SIG-M5 treated with dmso at 0.1 percent for 504 hours (cell line): ENCODE measurements at regions not wholly inside any gene's neighbourhood (a gene's known extent, or its start where the extent isn't known, plus 50 kb on each side); places are given as distances from the start of the nearest gene placed in this dataset.
"Not testable (repeated sequence)": the region's sequence is repeated elsewhere in the genome, so short reads cannot be mapped to it uniquely, and the experiment has no call there.

Source experiments
- DNase-seq: peaks from one replicate; lab custom pipeline; 2025; ENCODE audit not compliant: unreplicated experiment; lab: John Stamatoyannopoulos, UW

- DNase-seq = no peak
Observed at GRCh38 chr12:83769151-83769550, 1082.4 kb downstream of the TMTC2 start.

DNA sequence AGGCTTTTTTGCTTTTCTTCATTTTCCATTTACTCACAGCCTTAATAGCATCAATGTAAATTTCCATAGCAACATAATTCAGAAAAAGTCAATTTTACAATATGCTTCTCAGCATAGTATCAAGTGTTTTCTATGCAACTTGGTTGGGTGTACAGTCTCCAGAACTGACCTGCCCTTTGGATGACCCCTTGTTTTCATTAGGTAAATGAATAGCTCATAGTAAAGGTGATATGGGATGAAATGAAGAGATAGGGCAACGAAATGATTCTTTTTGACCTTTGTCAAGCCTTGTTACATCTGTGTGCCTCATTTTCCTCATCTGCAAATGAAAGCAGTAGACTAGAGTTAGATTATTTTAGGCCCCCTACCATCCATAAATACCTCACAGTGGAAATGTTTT lies 1081.0 kb downstream of the TMTC2 start:
- DNase-seq = no peak

DNA sequence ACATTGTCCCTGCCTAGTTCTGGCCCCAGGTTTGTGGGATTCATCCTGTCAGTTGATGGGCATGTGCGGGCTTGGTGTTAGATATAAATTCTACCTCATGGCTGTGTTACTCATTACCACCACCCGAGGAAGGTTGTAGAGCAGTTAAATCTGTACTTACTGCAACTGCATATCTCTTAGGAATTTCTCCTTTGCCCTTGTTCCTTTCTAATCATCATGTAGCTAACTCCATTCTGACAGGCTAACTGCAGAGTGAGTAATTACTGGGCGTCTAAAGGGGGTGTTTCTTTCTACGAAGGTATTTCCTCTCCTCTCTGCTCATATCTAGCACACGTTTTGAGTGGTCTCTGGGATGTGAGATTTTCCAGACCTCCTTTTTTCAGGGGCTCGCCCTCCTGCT lies 1076.7 kb downstream of the TMTC2 start:
- no peak for DNase-seq

DNA sequence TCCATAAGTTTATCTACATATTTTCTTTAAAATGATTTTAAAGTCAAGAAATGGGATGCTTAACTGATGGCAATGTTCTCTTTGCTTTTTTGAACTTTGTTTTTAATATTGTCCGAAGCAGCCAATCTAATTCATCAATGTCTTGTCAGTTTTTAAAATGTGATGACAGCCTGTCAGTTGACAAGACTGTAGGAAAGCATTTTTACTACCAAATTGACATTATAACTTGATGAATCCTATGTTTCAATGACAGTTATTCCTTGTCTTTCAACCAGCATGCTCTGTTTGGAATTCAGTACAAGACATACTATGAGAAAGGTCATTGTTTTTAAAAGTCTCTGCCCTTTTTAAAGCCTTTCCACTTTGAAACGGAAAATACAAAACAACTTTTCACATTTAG lies 1073.2 kb downstream of the TMTC2 start:
- DNase-seq = no peak

DNA sequence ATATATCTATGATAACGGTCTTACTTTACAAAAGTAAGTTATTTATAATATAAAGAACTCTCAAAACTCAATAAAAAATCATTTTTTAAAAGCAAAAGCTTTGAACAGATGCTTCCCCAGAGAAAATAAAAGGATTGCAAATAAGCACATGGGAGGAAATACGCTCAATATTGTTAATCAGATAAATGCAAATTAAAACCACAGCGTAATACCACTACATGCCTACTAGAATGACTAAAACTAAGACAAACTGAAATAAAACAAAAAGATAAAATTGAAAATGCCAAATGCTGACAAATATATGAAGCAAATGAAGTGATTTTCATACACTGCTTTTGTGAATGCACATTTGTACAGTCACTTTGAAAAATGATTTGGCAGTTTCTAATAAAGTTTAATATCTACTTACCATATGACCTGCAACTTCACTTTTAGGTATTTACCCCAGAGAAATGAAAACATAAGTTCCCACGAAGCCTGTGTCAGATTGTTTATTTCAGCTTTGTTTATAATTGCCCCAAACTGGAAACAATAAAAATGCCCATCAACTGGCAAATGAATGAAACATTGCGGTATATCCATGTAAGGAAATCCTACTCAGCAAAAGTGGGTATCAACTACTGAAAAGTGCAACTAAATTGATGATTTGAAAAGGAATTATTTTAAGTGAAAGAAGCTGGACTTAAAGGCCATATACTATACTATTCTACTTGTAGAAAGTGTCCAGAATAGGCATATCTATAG lies 1072.4 kb downstream of the TMTC2 start:
- DNase-seq = no peak

GRCh38 chr12:83753904-83754303 lies 1067.2 kb downstream of the TMTC2 start:
- no peak for DNase-seq

GRCh38 chr12:83753205-83753604 lies 1066.5 kb downstream of the TMTC2 start:
- no peak for DNase-seq

DNA sequence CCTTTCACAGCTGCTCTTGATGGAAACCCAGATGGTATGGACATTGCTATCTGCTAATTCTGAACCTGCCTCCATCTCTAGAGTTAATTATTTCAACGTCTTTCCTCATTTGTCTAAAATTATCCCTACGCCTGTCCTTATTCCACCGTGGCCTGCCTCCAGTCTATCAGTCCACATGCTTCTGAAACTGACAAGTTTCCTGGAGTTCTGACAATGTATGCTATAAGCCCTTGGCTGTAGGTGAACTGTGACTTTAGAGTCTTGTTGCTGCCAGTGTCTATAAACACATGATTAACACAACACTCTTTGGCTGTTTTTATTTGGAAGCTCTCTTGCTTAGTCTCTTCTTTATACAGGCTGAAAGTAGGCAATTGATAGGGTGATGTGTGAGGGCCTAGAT lies 1052.9 kb downstream of the TMTC2 start:
- DNase-seq = no peak

- no peak for DNase-seq
Observed at GRCh38 chr12:83710851-83711250, 1024.1 kb downstream of the TMTC2 start.

- no peak for DNase-seq
Observed at GRCh38 chr12:83709899-83710298, 1023.2 kb downstream of the TMTC2 start.

GRCh38 chr12:83700838-83701237 lies 1014.1 kb downstream of the TMTC2 start:
- DNase-seq = no peak

- DNase-seq = not testable (repeated sequence)
Observed at GRCh38 chr12:83696311-83696710, 1009.6 kb downstream of the TMTC2 start.

GRCh38 chr12:83691730-83692129 lies 1005.0 kb downstream of the TMTC2 start:
- no peak for DNase-seq

DNA sequence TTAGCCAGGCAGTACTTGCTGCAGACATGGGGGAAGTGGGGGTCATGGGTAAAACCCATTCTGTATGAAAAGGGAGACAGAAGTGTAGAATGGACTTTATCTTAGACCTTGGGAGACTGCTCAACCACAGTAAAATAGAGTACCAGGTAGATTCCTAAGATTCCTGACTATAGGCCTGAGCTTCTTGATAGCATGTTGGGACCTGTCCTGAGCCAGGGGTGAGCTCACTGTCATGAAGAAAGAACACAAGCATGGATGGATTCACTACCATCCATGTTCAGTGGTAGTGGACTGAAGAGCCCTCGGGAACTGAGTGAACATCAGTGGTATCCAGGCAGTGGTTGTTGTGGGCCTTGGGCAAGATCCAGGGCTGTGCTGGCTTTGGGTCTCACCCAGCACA lies 1003.8 kb downstream of the TMTC2 start:
- DNase-seq = no peak

- no peak for DNase-seq
Observed at GRCh38 chr12:83689333-83689732, 1002.6 kb downstream of the TMTC2 start.

DNA sequence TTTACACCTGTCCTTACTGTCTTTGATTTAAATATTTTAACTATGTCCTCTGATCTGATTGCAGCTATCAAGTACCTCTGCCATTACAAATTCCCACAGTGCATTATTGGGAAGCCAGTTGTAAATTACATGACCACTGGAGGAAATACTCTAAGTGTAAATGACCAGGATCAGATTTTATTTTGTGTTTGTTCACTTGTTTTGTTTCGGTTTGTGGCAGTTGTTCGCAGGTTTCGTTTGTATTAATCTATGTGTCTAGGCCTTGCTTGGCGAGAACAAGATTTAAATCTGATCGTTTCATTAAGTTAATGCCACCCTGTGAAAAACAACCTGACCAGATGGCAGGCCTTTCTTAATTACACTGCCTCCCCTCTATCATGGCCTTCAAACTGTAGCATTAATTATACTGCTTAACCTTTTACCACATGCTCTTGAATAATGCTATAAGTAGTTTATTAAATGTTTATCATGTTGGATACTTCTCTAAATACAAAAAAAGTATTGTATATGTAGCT lies 990.1 kb downstream of the TMTC2 start:
- no peak for DNase-seq

DNA sequence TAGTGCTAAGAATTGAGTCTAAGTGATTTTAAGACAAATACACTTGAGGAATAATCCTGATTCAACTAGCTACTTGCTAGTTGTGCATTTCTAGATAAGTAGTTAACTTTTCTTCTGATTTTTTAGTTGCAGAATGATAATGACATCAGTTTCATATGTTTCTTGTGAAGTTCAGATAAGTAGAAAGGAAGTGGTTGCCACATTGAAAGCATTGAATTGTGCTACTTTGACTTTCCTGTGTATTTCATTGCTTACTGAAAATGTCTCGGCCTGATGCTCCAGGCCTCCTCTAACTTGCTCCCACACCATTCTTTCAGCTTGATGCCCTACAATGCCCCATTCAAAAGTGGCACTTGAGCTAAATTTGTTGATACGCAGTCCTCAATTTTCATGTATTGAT lies 980.0 kb downstream of the TMTC2 start:
- DNase-seq = no peak

DNA sequence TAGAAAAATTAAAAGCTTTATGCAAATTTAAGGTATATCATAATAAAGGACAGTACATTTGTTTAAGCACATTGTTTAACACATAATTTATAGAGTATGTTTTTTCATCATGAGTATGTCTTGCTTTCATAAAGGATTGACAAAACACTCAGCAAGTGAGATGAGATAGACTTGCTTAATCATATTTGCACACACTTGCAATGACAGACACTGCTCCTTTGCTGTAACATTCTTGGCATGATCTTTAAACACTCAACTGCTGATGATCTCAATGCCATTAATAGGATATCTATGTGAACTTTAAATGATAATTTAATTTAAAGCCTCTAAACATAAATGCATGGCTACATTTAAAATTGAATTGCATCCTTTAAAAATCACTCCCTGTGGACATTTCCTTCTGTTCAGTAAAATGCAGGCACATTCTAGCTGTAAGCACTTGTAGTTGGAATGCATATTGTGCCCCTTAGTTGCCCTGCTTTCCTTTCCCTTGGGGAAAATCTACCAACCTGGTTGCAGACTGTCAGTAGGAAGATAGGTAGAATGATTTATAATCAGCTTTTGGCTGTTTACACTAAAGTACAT lies 979.0 kb downstream of the TMTC2 start:
- no peak for DNase-seq

GRCh38 chr12:83664650-83665049 lies 977.9 kb downstream of the TMTC2 start:
- DNase-seq = no peak

DNA sequence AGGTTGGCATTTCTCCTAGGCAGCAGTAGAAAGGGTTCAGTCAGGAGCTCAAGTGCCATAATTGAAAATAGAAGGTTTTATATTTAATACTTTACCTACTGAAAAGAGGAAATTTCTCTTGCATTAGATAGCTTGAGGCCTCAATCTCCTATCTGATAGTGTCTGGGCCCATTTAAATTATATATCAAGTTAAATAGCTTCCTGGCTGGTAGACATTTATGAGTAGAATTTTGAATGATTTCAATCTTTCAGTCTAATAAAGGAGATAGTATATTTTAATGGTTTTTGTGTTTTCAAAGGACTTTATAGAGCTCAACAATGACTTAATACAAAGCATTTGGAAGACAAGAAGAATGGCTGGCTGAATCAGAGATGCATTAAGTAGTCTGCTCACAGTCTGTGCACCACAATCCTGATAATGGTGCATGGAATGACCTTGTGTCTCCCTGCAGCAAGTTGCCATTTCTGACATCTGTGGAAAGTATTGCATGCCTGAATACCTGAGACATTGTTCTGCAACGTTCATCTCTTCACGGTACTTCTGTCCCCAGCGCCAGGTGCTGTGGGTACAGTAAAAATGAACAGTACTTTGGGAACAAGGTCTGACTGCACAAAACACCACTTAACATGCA lies 974.1 kb downstream of the TMTC2 start:
- DNase-seq = no peak

GRCh38 chr12:83659321-83659720 lies 972.6 kb downstream of the TMTC2 start:
- DNase-seq = no peak

GRCh38 chr12:83656004-83656403 lies 969.3 kb downstream of the TMTC2 start:
- no peak for DNase-seq
